ENCODE measurements at regions not wholly inside any gene's neighbourhood (a gene's known extent, or its start where the extent isn't known, plus 50 kb on each side); places are given as distances from the start of the nearest gene placed in this dataset.

DNA sequence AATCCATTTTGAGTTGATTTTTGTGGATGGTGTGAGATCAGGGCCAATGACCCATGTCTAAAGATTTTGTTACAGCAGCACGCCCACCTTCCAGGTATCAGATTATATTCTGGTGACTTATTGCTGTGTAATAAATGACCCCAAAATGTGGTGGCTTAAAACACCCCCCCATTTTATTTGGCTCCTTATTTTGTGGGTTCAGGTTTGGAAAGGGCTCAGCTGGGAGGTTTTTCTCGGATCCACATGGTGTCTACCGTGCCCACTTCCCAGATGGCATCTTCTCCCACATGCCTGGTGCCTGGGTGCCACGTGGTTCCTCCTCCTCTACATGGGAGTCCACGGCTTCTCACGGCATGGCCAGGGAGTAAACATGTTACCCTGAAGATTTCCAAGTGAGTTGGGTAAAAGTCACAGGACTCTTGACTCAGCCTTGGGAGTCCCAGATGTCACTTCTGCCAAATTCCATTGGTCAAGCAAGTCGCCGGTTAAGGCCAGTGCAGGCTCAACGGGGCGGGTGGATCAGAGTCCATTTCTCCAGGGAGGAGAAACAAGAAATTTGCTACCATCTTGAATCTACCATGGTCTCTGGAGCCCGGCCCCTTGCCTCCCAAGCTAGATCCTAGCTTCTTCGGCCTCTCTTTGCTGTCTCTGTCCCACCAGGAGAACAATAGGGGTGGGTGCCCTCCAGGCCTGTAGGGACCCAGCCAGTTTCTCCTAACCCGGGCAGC is 214.3 kb downstream of the KIF26A start:
- TF ChIP-seq TAF1 (IDR thresholded peaks at IDR 0.05; ENCODE audit: borderline replicate concordance, insufficient read depth, low read length) = no peak
- no peak for TF ChIP-seq POLR2AphosphoS5 (IDR thresholded peaks at IDR 0.05; ENCODE audit: low read depth, low read length)
